Parathyroid adenoma (tissue), 2 donors: ENCODE measurements at regions not wholly inside any gene's neighbourhood (a gene's known extent, or its start where the extent isn't known, plus 50 kb on each side); places are given as distances from the start of the nearest gene placed in this dataset.
"Not testable (repeated sequence)": the region's sequence is repeated elsewhere in the genome, so short reads cannot be mapped to it uniquely, and the experiment has no call there.

Experiments used
- H2AFZ ChIP-seq: fragments of 300-600 bp; sonication (generic); one replicate; pipeline ENCODE4 v1.7.0; 2017; ENCODE audit warnings: antibody characterized with exemption, mild to moderate bottlenecking
- H3K27ac ChIP-seq: fragments of 300-600 bp; sonication (generic); one replicate; pipeline ENCODE4 v1.7.0; 2017
- H3K27me3 ChIP-seq: fragments of 300-600 bp; sonication (generic); one replicate; pipeline ENCODE4 v1.7.0; 2017; ENCODE audit warnings: low read length; ENCODE audit not compliant: control insufficient read depth, insufficient read depth
- H3K36me3 ChIP-seq: fragments of 300-600 bp; sonication (generic); one replicate; pipeline ENCODE4 v1.7.0; 2017; ENCODE audit warnings: low read length; ENCODE audit not compliant: control insufficient read depth, insufficient read depth
- H3K4me1 ChIP-seq: fragments of 300-600 bp; sonication (generic); one replicate; pipeline ENCODE4 v1.7.0; 2017; ENCODE audit warnings: control low read depth
- H3K4me2 ChIP-seq: fragments of 300-600 bp; sonication (generic); one replicate; pipeline ENCODE4 v1.7.0; 2017; ENCODE audit warnings: low read length
- H3K4me3 ChIP-seq: fragments of 300-600 bp; sonication (generic); one replicate; pipeline ENCODE4 v1.7.0; 2017; ENCODE audit warnings: low read depth, low read length
- H3K79me2 ChIP-seq: fragments of 300-600 bp; sonication (generic); one replicate; pipeline ENCODE4 v1.7.0; 2017; ENCODE audit warnings: control low read depth
- H3K9ac ChIP-seq: fragments of 300-600 bp; sonication (generic); one replicate; pipeline ENCODE4 v1.7.0; 2017; ENCODE audit warnings: mild to moderate bottlenecking
- H3K9me3 ChIP-seq: fragments of 300-600 bp; sonication (generic); one replicate; pipeline ENCODE4 v1.7.0; 2017; ENCODE audit warnings: low read length; ENCODE audit not compliant: control insufficient read depth
- CTCF ChIP-seq: fragments of 300-600 bp; sonication (generic); IDR thresholded peaks from one replicate; pipeline ENCODE4 v1.7.0; 2017; ENCODE audit warnings: antibody characterized with exemption, mild to moderate bottlenecking
- donor health status: primary hyperparathyroidism.

GRCh38 chr5:62208218-62208852 lies 97.7 kb upstream of the KIF2A start:
- no peak for TF ChIP-seq CTCF
- no peaks in the 10 kb centered on the region for H3K27me3 ChIP-seq
- H3K4me2 ChIP-seq: no peak overlapping the region
- no peak overlapping the region for H2AFZ ChIP-seq
- H3K36me3 ChIP-seq: no peaks in the 10 kb centered on the region
- no peaks in the 10 kb centered on the region for H3K4me1 ChIP-seq
- no peak overlapping the region for H3K4me3 ChIP-seq
- H3K27ac ChIP-seq: no peak overlapping the region
- no peaks in the 10 kb centered on the region for H3K79me2 ChIP-seq
- H3K9ac ChIP-seq: no peak overlapping the region
- H3K9me3 ChIP-seq: no peaks in the 10 kb centered on the region

GRCh38 chr5:62211405-62211804 lies 94.6 kb upstream of the KIF2A start:
- no peaks in the 10 kb centered on the region for H3K36me3 ChIP-seq
- no peaks in the 10 kb centered on the region for H3K4me1 ChIP-seq
- H3K4me3 ChIP-seq: no peak overlapping the region
- no peak overlapping the region for H3K9ac ChIP-seq
- no peak overlapping the region for H3K4me2 ChIP-seq
- H3K27me3 ChIP-seq: no peaks in the 10 kb centered on the region
- H3K27ac ChIP-seq: no peak overlapping the region
- H3K9me3 ChIP-seq: no peaks in the 10 kb centered on the region
- no peak for TF ChIP-seq CTCF
- no peak overlapping the region for H2AFZ ChIP-seq
- no peaks in the 10 kb centered on the region for H3K79me2 ChIP-seq

GRCh38 chr5:62212648-62213047 lies 93.4 kb upstream of the KIF2A start:
- no peak overlapping the region for H3K4me3 ChIP-seq
- H3K4me1 ChIP-seq: no peaks in the 10 kb centered on the region
- TF ChIP-seq CTCF: no peak
- H3K9me3 ChIP-seq: no peaks in the 10 kb centered on the region
- no peak overlapping the region for H3K9ac ChIP-seq
- no peaks in the 10 kb centered on the region for H3K79me2 ChIP-seq
- no peak overlapping the region for H2AFZ ChIP-seq
- peak overlapping the region; percentile 4 for H3K4me2 ChIP-seq
- H3K27ac ChIP-seq: no peak overlapping the region
- no peaks in the 10 kb centered on the region for H3K36me3 ChIP-seq
- H3K27me3 ChIP-seq: no peaks in the 10 kb centered on the region

GRCh38 chr5:62214701-62215100 lies 91.3 kb upstream of the KIF2A start:
- Histone ChIP-seq H3K27ac (no peak overlapping the region), H2AFZ (no peak overlapping the region), H3K4me2 (no peak overlapping the region), H3K4me1 (no peaks in the 10 kb centered on the region), H3K9ac (no peak overlapping the region), H3K36me3 (no peaks in the 10 kb centered on the region), H3K79me2 (no peaks in the 10 kb centered on the region), H3K4me3 (no peak overlapping the region), H3K9me3 (no peaks in the 10 kb centered on the region), H3K27me3 (no peaks in the 10 kb centered on the region)
- TF ChIP-seq CTCF: no peak

GRCh38 chr5:62216603-62217002 lies 89.4 kb upstream of the KIF2A start:
- not testable (repeated sequence) for H3K36me3 ChIP-seq, H3K27ac ChIP-seq, H3K27me3 ChIP-seq, H3K9ac ChIP-seq, H3K4me1 ChIP-seq, H3K4me3 ChIP-seq, H3K79me2 ChIP-seq, H3K9me3 ChIP-seq, H2AFZ ChIP-seq, H3K4me2 ChIP-seq

GRCh38 chr5:62217095-62217494 lies 88.9 kb upstream of the KIF2A start:
- H3K9me3 ChIP-seq, H3K79me2 ChIP-seq, H3K4me2 ChIP-seq, H3K4me3 ChIP-seq, H2AFZ ChIP-seq, H3K4me1 ChIP-seq, H3K36me3 ChIP-seq, H3K27ac ChIP-seq, H3K27me3 ChIP-seq, H3K9ac ChIP-seq: not testable (repeated sequence)

GRCh38 chr5:62218860-62219259 lies 87.1 kb upstream of the KIF2A start:
- H3K27me3 ChIP-seq, H3K27ac ChIP-seq, H2AFZ ChIP-seq, H3K9ac ChIP-seq, H3K9me3 ChIP-seq, H3K4me3 ChIP-seq, H3K4me2 ChIP-seq, H3K79me2 ChIP-seq, H3K4me1 ChIP-seq, H3K36me3 ChIP-seq: not testable (repeated sequence)

GRCh38 chr5:62221881-62222280 lies 84.1 kb upstream of the KIF2A start:
- H3K27me3 ChIP-seq, H3K36me3 ChIP-seq, H2AFZ ChIP-seq, H3K9me3 ChIP-seq, H3K9ac ChIP-seq, H3K4me2 ChIP-seq, H3K4me1 ChIP-seq, H3K79me2 ChIP-seq, H3K4me3 ChIP-seq, H3K27ac ChIP-seq: not testable (repeated sequence)
